ENCODE measurements at regions not wholly inside any gene's neighbourhood (a gene's known extent, or its start where the extent isn't known, plus 50 kb on each side); places are given as distances from the start of the nearest gene placed in this dataset.
"Not testable (repeated sequence)": the region's sequence is repeated elsewhere in the genome, so short reads cannot be mapped to it uniquely, and the experiment has no call there.

GRCh38 chr15:29648415-29648814, 173.9 kb downstream of the TJP1 start:
- intact Hi-C loops (cut with micrococcal nuclease), result not testable (repeated sequence)

- intact Hi-C loops (cut with micrococcal nuclease), result no loop called here
Observed at GRCh38 chr15:29645841-29646240, 176.4 kb downstream of the TJP1 start.

GRCh38 chr15:29644361-29644760, 177.9 kb downstream of the TJP1 start:
- intact Hi-C loops (cut with micrococcal nuclease), result not testable (repeated sequence)

- intact Hi-C loops (cut with micrococcal nuclease), result no loop called here
Observed at GRCh38 chr15:29638781-29639180, 183.5 kb downstream of the TJP1 start.

- intact Hi-C loops (cut with micrococcal nuclease), result no loop called here
Observed at GRCh38 chr15:29638011-29638410, 184.3 kb downstream of the TJP1 start.

GRCh38 chr15:29637555-29637954, 184.7 kb downstream of the TJP1 start:
- intact Hi-C loops (cut with micrococcal nuclease), result no loop called here

GRCh38 chr15:29636921-29637320, 185.3 kb downstream of the TJP1 start:
- intact Hi-C loops (cut with micrococcal nuclease), result no loop called here

- intact Hi-C loops (cut with micrococcal nuclease), result no loop called here
Observed at GRCh38 chr15:29636140-29636539, 186.1 kb downstream of the TJP1 start.

GRCh38 chr15:29635513-29636098, 186.7 kb downstream of the TJP1 start:
- intact Hi-C loops (cut with micrococcal nuclease), result no loop called here

GRCh38 chr15:29633971-29634370, 188.3 kb downstream of the TJP1 start:
- intact Hi-C loops (cut with micrococcal nuclease), result no loop called here

GRCh38 chr15:29632671-29633406, 189.4 kb downstream of the TJP1 start:
- intact Hi-C loops (cut with micrococcal nuclease), result no loop called here

GRCh38 chr15:29631076-29632070, 190.9 kb downstream of the TJP1 start:
- intact Hi-C loops (cut with micrococcal nuclease), result no loop called here

- intact Hi-C loops (cut with micrococcal nuclease), result no loop called here
Observed at GRCh38 chr15:29624271-29624670, 198.0 kb downstream of the TJP1 start.

- intact Hi-C loops (cut with micrococcal nuclease), result no loop called here
Observed at GRCh38 chr15:29623116-29623639, 199.1 kb downstream of the TJP1 start.

GRCh38 chr15:29622637-29623036, 199.6 kb downstream of the TJP1 start:
- intact Hi-C loops (cut with micrococcal nuclease), result no loop called here

GRCh38 chr15:29621616-29622015, 200.7 kb downstream of the TJP1 start:
- intact Hi-C loops (cut with micrococcal nuclease), result no loop called here

- intact Hi-C loops (cut with micrococcal nuclease), result no loop called here
Observed at GRCh38 chr15:29618586-29618985, 203.7 kb downstream of the TJP1 start.

GRCh38 chr15:29616512-29616911, 205.8 kb downstream of the TJP1 start:
- intact Hi-C loops (cut with micrococcal nuclease), result no loop called here

GRCh38 chr15:29615791-29616190, 206.5 kb downstream of the TJP1 start:
- intact Hi-C loops (cut with micrococcal nuclease), result no loop called here

- intact Hi-C loops (cut with micrococcal nuclease), result no loop called here
Observed at GRCh38 chr15:29613951-29614382, 208.3 kb downstream of the TJP1 start.

- intact Hi-C loops (cut with micrococcal nuclease), result no loop called here
Observed at GRCh38 chr15:29612701-29613100, 209.6 kb downstream of the TJP1 start.

GRCh38 chr15:29612096-29612495, 210.2 kb downstream of the TJP1 start:
- intact Hi-C loops (cut with micrococcal nuclease), result no loop called here
